ENCODE measurements at regions not wholly inside any gene's neighbourhood (a gene's known extent, or its start where the extent isn't known, plus 50 kb on each side); places are given as distances from the start of the nearest gene placed in this dataset.

- no peak overlapping the region for H2BK120ac ChIP-seq (ENCODE audit: low read depth, low read length, poor library complexity, severe bottlenecking)
- no peak overlapping the region for H2BK5ac ChIP-seq (ENCODE audit: insufficient read length, low read length)
- no peak overlapping the region for H4K8ac ChIP-seq (replicated peaks; ENCODE audit: insufficient read length, low read depth, low read length)
- H3K79me1 ChIP-seq (ENCODE audit: insufficient read depth, low read depth, low read length, poor library complexity, severe bottlenecking): no peaks in the 10 kb centered on the region
- H3K14ac ChIP-seq (ENCODE audit: insufficient read depth, low read length): no peak overlapping the region
- Mint-ChIP-seq H3K36me3 (ENCODE audit: insufficient read depth in 1 of 3, low read depth in 3 of 3) (no peaks in the 10 kb centered on the region), H3K4me3 (no peak overlapping the region), H3K4me1 (peaks cover 14 to 16% of the 10 kb centered on the region in 2 experiments), H3K27me3 (ENCODE audit: low read depth) (no peaks in the 10 kb centered on the region), H3K9me3 (no peaks in the 10 kb centered on the region), H3K27ac (no peak overlapping the region)
- H4K20me1 ChIP-seq (ENCODE audit: control insufficient read depth, insufficient read depth, insufficient read length): no peaks in the 10 kb centered on the region
- H3K9me3 ChIP-seq (ENCODE audit: control insufficient read depth, low read depth, low read length): no peaks in the 10 kb centered on the region
- H3K23me2 ChIP-seq (ENCODE audit: insufficient read length, low read depth, low read length, poor library complexity, severe bottlenecking): no peaks in the 10 kb centered on the region
- no peak overlapping the region for H2BK15ac ChIP-seq (ENCODE audit: low read depth, low read length)
- H3K56ac ChIP-seq (ENCODE audit: insufficient read length, low read depth, low read length): no peak overlapping the region
- no peak overlapping the region for H3K9ac ChIP-seq (ENCODE audit: extremely low read depth, insufficient read length, low read length)
- WGBS (ENCODE audit: extremely low coverage, insufficient read length, low lambda C conversion rate): no CpG with 5 or more reads among the region's 2 CpGs
- no peak overlapping the region for H3K23ac ChIP-seq (ENCODE audit: insufficient read length, low read depth, low read length)
- no peak overlapping the region for H3K4me2 ChIP-seq (ENCODE audit: insufficient read depth, insufficient read length, low read length)
- no peaks in the 10 kb centered on the region for H3K27me3 ChIP-seq (ENCODE audit: insufficient read depth, low read length)
- no peak overlapping the region for H2AFZ ChIP-seq (ENCODE audit: low read length)
- H3K4ac ChIP-seq (ENCODE audit: low read depth, low read length): no peak overlapping the region
- no peak overlapping the region for H4K91ac ChIP-seq (ENCODE audit: insufficient read length, low read depth, low read length)
- no peaks in the 10 kb centered on the region for H3K4me1 ChIP-seq (ENCODE audit: insufficient read depth, low read length)
- H4K5ac ChIP-seq (ENCODE audit: insufficient read length, low read depth, low read length): no peak overlapping the region
- H3K27ac ChIP-seq (ENCODE audit: insufficient read length, low read depth, low read length): no peak overlapping the region
- H2BK12ac ChIP-seq (ENCODE audit: insufficient read length, low read depth, low read length): no peak overlapping the region
- no peak overlapping the region for H3K18ac ChIP-seq (ENCODE audit: insufficient read length, low read depth, low read length)
- H2BK20ac ChIP-seq (ENCODE audit: low read depth, low read length, poor library complexity, severe bottlenecking): no peak overlapping the region
- no peak for DNase-seq
- no peaks in the 10 kb centered on the region for H3K79me2 ChIP-seq (ENCODE audit: insufficient read depth, low read length)
- no peak overlapping the region for H2AK5ac ChIP-seq (ENCODE audit: insufficient read length, low read length)
- H3T11ph ChIP-seq (ENCODE audit: low read length): no peak overlapping the region
- TF ChIP-seq CTCF (conservative IDR thresholded peaks at IDR 0.05): no peak
These were observed 203.0 kb downstream of the KCTD12 start for GRCh38 chr13:76683168-76683567.
